Type B pancreatic cell (in vitro differentiated cells): ENCODE measurements at regions not wholly inside any gene's neighbourhood (a gene's known extent, or its start where the extent isn't known, plus 50 kb on each side); places are given as distances from the start of the nearest gene placed in this dataset.

ENCODE experiments used
- DNase-seq: peaks from one replicate; pipeline ENCODE4 v3.0.0; 2021; ENCODE audit warnings: mixed read lengths; ENCODE audit not compliant: unreplicated experiment; ENCODE audit errors: extremely low spot score
- H3K27ac Mint-ChIP-seq: 2 replicates; pipeline ENCODE4 v1.8.0; 2021; ENCODE audit warnings: mild to moderate bottlenecking, mixed read lengths
- H3K27me3 Mint-ChIP-seq: 2 replicates; pipeline ENCODE4 v1.8.0; 2021; ENCODE audit warnings: mixed read lengths
- H3K36me3 Mint-ChIP-seq: 2 replicates; pipeline ENCODE4 v1.8.0; 2021; ENCODE audit warnings: mixed read lengths
- H3K4me1 Mint-ChIP-seq: one replicate; pipeline ENCODE4 v1.8.0; 2021; ENCODE audit warnings: mixed read lengths; ENCODE audit not compliant: unreplicated experiment
- H3K4me3 Mint-ChIP-seq: 2 replicates; pipeline ENCODE4 v1.8.0; 2021; ENCODE audit warnings: mild to moderate bottlenecking, mixed read lengths
- H3K9me3 Mint-ChIP-seq: 2 replicates; pipeline ENCODE4 v1.8.0; 2021; ENCODE audit warnings: mixed read lengths
- CTCF ChIP-seq: fragments of 200-600 bp; sonication (generic); conservative IDR thresholded peaks from 2 replicates; pipeline ENCODE4 v1.5.0; 2021; ENCODE audit warnings: antibody characterized with exemption, mild to moderate bottlenecking

GRCh38 chr5:39494107-39494510, 69.3 kb upstream of the DAB2 start:
- no peak overlapping the region for H3K4me3 Mint-ChIP-seq
- H3K27ac Mint-ChIP-seq = peak overlapping the region; percentile 7
- H3K36me3 Mint-ChIP-seq = no peaks in the 10 kb centered on the region
- DNase-seq = no peak
- peaks cover 5% of the 10 kb centered on the region for H3K9me3 Mint-ChIP-seq
- TF ChIP-seq CTCF = no peak
- H3K4me1 Mint-ChIP-seq = peaks cover 27% of the 10 kb centered on the region
- H3K27me3 Mint-ChIP-seq = no peaks in the 10 kb centered on the region

- no peaks in the 10 kb centered on the region for H3K36me3 Mint-ChIP-seq
- H3K9me3 Mint-ChIP-seq = peaks cover 5% of the 10 kb centered on the region
- H3K4me1 Mint-ChIP-seq = peaks cover 6% of the 10 kb centered on the region
- H3K4me3 Mint-ChIP-seq = no peak overlapping the region
- H3K27me3 Mint-ChIP-seq = no peaks in the 10 kb centered on the region
- no peak for TF ChIP-seq CTCF
- no peak for DNase-seq
- no peak overlapping the region for H3K27ac Mint-ChIP-seq
Observed at GRCh38 chr5:39491210-39491609, 66.4 kb upstream of the DAB2 start.

DNA sequence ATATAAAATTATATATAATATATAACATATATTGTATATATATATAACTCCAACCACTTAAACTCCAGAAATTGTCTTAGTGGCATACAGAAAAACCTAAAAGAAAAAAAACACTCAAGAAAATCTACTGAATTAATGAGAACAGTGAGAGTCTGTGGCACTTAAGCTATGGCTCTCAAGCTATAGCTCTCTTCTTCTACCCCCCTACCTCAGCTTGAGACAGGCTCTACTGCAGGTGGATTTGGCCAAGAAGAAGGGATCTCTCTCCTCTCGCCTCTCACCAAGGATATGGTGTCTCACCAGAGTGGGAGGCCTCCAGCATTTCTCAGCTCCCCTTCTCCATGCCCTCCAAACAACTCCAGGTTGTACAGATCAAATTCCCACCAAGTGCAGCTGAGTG, 64.5 kb upstream of the DAB2 start:
- no peaks in the 10 kb centered on the region for H3K36me3 Mint-ChIP-seq
- H3K27me3 Mint-ChIP-seq = no peaks in the 10 kb centered on the region
- H3K27ac Mint-ChIP-seq = no peak overlapping the region
- no peak overlapping the region for H3K4me3 Mint-ChIP-seq
- H3K4me1 Mint-ChIP-seq = peaks cover 19% of the 10 kb centered on the region
- H3K9me3 Mint-ChIP-seq = peaks cover 5% of the 10 kb centered on the region
- TF ChIP-seq CTCF = no peak
- DNase-seq = no peak

DNA sequence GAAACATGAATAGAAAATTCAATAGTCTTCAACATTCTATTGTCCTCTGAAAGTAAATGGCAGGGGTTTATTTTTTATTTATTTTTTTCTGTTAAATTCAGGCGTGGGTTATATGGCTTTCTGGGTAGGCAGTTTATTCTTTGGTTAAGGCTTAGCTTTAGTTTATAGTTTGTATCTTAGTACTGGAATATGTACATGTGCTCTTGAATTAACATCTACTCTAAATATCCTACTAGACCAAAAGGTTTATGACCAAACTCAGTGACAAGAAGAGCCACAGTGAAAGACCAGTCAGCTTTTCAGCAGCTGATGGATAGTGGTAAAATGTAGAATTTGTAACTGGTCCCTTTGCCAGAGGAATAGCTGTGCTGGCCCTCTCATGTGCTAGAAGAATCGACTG, 62.0 kb upstream of the DAB2 start:
- Mint-ChIP-seq H3K27me3 (no peaks in the 10 kb centered on the region), H3K9me3 (no peaks in the 10 kb centered on the region), H3K36me3 (no peaks in the 10 kb centered on the region), H3K27ac (no peak overlapping the region), H3K4me1 (peaks cover 23% of the 10 kb centered on the region), H3K4me3 (no peak overlapping the region)
- no peak for DNase-seq
- no peak for TF ChIP-seq CTCF

GRCh38 chr5:39486361-39486760, 61.6 kb upstream of the DAB2 start:
- Mint-ChIP-seq H3K27me3 (no peaks in the 10 kb centered on the region), H3K9me3 (no peaks in the 10 kb centered on the region), H3K4me3 (no peak overlapping the region), H3K36me3 (no peaks in the 10 kb centered on the region), H3K4me1 (peaks cover 26% of the 10 kb centered on the region), H3K27ac (no peak overlapping the region)
- no peak for DNase-seq
- TF ChIP-seq CTCF = no peak

DNA sequence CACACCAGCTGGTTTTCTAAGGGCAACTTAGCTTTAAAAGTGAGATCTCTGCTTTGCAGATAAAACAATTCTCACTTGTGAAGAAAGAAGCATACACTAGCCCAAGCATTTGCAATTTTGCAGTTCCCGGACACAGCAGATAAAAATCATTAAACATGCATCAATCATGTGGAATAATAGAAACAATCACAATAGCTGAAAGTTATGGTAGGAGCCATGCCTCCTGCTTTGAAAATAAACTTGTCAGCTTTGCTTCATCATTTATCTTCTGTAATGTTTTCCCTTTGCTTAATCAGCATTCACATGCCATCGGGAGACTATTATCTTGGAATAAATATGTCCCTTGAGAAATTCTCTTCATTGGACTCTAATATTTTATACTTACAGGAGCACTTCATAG, 60.3 kb upstream of the DAB2 start:
- Mint-ChIP-seq H3K4me1 (peaks cover 26% of the 10 kb centered on the region), H3K27ac (peak overlapping the region; percentile 47), H3K36me3 (no peaks in the 10 kb centered on the region), H3K27me3 (no peaks in the 10 kb centered on the region), H3K4me3 (peak overlapping the region; percentile 35), H3K9me3 (no peaks in the 10 kb centered on the region)
- no peak for DNase-seq
- TF ChIP-seq CTCF = no peak
